Epithelial cell of proximal tubule (primary cell): ENCODE measurements at regions not wholly inside any gene's neighbourhood (a gene's known extent, or its start where the extent isn't known, plus 50 kb on each side); places are given as distances from the start of the nearest gene placed in this dataset.
"Not testable (repeated sequence)": the region's sequence is repeated elsewhere in the genome, so short reads cannot be mapped to it uniquely, and the experiment has no call there.

Experiments used
- DNase-seq: peaks from one replicate; pipeline ENCODE4 v3.0.0-alpha.2; 2011; ENCODE audit warnings: low read depth
- H3K4me3 ChIP-seq: 2 replicates; pipeline ENCODE4 v1.5.1; 2011; ENCODE audit warnings: low read depth, mild to moderate bottlenecking, low read length
- TF ChIP-seq, protein P1 (sequence below): conservative IDR thresholded peaks from 2 replicates; pipeline ENCODE4 v1.5.1; 2012; ENCODE audit warnings: low read depth, mild to moderate bottlenecking, low read length

DNA sequence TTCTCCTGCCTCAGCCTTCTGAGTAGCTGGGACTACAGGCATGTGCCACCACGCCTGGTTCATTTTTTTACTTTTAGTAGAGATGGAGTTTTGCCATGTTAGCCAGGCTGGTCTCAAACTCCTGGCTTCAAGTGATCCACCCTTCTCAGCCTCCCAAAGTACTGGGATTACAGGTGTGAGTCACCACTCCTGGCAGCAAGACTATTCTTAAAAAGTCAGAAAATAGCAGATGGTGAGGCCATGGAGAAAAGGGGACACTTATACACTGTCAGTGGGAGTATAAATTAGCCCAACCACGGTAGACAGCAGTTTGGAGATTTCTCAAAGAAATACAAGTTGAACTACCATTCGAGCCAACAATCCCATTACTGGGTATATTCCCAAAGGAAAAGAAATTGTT lies 603.3 kb upstream of the TBL1XR1 start:
- no peak for DNase-seq
- TF ChIP-seq, protein P1, sequence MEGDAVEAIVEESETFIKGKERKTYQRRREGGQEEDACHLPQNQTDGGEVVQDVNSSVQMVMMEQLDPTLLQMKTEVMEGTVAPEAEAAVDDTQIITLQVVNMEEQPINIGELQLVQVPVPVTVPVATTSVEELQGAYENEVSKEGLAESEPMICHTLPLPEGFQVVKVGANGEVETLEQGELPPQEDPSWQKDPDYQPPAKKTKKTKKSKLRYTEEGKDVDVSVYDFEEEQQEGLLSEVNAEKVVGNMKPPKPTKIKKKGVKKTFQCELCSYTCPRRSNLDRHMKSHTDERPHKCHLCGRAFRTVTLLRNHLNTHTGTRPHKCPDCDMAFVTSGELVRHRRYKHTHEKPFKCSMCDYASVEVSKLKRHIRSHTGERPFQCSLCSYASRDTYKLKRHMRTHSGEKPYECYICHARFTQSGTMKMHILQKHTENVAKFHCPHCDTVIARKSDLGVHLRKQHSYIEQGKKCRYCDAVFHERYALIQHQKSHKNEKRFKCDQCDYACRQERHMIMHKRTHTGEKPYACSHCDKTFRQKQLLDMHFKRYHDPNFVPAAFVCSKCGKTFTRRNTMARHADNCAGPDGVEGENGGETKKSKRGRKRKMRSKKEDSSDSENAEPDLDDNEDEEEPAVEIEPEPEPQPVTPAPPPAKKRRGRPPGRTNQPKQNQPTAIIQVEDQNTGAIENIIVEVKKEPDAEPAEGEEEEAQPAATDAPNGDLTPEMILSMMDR = no peak

DNA sequence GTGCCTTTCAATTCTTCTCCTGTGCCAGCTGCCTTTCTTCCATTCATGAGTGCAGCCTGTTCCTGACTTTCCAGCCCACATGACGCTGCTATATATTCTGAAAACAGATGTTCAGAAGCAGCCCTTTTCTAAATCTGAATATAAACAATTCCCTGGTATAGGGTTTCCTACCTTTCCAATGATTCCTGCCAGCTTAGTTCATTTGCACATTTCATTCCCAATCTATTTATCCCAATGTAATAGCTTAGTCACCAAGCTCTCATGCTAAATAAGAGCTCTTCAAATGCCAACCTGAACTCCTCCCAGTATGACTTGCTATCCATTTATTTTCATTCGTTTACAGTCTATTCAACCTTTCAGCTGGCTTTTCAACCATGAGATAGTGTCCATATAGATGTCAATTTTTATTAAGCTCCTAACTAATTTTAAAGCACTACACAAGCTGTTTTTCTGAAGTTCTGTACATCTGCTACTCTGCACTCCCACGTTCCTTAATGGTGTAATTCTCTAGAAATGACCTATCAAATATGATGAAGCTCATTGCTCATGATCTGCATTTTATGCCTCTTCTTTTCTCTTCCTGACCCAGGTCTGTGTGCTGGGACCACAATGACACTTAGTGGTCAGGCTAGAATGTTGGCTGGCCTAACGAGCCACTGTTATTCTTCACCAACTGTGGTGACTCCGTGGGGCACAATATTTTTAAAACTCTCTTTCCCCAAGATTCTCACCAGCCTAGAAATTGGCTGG lies 605.0 kb upstream of the TBL1XR1 start:
- no peak for DNase-seq
- no peak overlapping the region for H3K4me3 ChIP-seq
- TF ChIP-seq, protein P1 = no peak

More for the DNA sequence above, 603.3 kb upstream of the TBL1XR1 start:
- no peak overlapping the region for H3K4me3 ChIP-seq

DNA sequence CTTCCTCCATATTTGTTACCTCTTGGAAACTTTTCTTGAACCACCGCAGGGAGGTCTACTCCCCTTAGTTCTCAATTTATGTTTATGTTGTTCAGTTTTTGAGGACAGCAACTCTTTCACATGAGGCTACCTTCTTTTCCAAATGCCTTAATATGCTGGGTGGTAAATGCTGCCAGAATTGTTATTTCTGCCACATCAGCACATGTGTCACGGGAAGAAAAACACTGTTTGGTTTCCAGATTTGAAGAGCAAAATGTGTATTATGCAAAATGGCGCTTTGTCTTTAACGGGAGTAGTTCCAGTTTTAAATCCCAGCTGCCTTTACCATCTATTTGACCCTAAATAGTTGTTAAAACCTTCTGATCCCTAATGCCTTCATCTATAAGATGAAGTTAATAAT lies 606.2 kb upstream of the TBL1XR1 start:
- TF ChIP-seq, protein P1 = no peak
- no peak for DNase-seq
- H3K4me3 ChIP-seq = no peak overlapping the region

DNA sequence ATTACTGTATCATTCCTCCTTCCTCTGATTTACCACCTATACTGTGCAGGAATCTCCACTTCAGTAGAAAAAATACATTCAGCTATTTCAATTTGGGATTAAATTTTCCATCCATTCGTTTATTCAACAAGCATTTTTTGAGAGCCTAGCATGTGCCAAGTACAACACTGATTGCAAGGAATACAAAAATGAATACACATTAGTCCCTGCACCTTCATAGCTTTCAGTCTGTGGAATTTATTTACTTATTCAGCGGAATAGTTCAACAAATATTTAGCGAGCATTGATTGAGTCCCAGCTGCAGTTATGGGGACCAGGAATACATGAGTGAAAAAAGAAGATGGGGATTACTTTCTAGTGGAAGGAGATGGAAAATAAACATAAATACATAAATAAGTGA lies 606.8 kb upstream of the TBL1XR1 start:
- H3K4me3 ChIP-seq = no peak overlapping the region
- no peak for DNase-seq
- TF ChIP-seq, protein P1 = no peak

DNA sequence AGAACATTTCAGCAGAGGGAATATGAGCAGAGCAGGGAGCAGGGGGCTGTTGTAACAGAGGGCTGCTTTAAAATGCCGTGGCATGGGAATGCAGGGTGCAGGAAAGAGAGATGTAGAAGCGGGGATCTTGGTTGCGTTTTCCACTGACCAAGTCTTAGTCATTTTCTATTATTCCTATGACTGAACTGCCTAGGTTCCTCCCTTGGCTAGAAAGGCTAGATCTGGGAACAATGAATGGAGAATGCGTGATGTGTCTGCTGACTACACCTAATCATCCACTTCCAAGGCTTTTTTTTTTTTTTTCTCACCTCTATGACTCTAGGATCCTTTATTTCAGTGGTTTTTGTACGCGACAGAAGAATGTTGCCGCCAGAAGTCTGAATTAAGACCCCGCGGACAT lies 607.4 kb upstream of the TBL1XR1 start:
- no peak overlapping the region for H3K4me3 ChIP-seq
- TF ChIP-seq, protein P1 = no peak
- DNase-seq = no peak

DNA sequence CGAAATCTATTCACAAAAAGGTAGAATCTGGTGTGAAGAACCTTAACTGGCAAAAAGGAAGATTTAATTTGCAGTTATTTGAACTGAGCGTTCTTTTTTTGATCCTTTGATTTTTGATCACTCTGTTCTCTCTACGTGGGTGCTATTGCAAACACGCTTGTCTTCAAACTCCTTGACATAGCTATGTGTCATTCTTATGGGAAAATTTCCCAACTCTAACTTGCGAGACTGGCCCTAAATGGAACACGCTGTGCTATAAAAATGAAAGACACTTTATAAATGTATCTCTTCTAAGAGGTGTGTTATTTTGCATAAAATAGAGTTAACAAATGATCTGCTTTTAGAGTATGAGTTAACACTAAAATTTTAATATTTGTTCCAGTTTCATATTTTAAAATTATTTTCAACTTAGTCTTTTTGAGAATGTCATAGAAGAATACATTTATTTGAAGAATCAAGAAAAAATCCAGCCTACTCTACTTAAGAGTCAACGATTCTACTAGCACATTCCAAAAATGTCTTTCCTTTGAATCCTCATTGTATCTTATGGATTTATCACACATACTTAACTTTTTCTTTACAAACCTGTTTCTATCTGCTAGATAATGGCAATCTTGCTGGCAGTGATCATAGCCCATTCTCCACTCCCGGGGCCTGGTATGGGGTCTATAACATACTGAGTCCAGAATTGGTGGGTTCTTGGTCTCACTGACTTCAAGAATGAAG lies 610.0 kb upstream of the TBL1XR1 start:
- no peak overlapping the region for H3K4me3 ChIP-seq
- TF ChIP-seq, protein P1 = no peak
- no peak for DNase-seq

DNA sequence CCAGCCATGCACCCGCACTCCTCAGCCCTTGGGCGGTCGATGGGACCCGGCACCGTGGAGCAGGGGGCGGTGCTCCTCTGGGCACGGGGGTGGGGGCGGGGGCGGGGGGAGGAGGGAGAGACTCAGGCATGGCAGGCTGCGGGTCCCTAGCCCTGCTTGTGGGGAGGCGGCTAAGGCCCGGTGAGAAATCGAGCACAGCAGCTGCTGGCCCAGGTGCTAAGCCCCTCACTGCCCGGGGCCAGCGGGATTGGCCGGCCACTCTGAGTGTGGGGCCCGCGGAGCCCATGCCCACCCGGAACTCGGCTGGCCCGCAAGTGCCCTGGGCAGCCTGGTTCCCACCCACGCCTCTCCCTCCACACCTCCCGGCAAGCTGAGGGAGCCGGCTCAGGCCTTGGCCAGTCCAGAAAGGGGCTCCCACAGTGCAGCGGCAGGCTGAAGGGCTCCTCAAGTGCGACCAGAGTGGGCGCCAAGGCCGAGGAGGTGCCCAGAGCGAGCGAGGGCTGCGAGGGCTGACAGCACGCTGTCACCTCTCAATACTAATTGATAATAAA lies 611.7 kb upstream of the TBL1XR1 start:
- not testable (repeated sequence) for DNase-seq, H3K4me3 ChIP-seq
